Hematopoietic multipotent progenitor cell treated with erythropoietin and hydrocortisone succinate and interleukin-3 and kit ligand, for 6 days (in vitro differentiated cells): ENCODE measurements at regions not wholly inside any gene's neighbourhood (a gene's known extent, or its start where the extent isn't known, plus 50 kb on each side); places are given as distances from the start of the nearest gene placed in this dataset.
"Not testable (repeated sequence)": the region's sequence is repeated elsewhere in the genome, so short reads cannot be mapped to it uniquely, and the experiment has no call there.

Experiments
- DNase-seq: peaks from one replicate; pipeline ENCODE4 v3.0.0-alpha.2; 2015

DNA sequence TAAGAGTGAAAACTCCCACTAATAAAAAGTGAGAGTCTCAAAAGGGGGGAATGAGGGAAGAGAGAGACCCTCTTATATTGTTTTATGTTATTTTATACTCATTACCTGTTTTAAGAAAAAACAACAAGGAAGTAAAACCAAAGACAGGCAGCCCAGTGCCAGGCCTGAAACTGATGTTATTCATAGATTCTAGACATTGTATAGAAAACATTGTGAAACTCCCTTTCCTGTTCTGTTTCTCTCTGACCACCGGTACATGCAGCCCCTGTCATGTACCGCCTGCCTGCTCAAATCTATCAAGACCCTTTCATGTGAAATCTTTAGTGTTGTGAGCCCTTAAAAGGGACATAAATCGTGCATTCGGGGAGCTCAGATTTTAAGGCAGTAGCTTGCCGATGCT lies 216.4 kb upstream of the CNTN3 start:
- not testable (repeated sequence) for DNase-seq

DNA sequence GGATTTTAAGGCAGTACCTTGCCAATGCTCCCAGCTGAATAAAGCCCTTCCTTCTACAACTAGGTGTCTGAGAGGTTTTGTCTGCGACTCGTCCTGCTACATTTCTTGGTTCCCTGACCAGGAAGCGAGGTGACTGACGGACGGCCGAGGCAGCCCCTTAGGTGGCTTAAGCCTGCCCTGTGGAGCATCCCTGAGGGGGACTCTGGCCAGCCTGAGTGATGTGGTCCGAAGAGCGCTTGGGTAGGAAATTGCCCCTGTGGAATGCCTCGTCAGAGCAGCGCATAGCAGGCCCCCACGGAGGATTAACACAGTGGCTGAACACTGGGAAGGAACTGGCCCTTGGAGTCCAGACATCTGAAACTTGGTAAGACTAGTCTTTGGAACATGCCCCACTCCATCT lies 210.9 kb upstream of the CNTN3 start:
- DNase-seq = not testable (repeated sequence)

DNA sequence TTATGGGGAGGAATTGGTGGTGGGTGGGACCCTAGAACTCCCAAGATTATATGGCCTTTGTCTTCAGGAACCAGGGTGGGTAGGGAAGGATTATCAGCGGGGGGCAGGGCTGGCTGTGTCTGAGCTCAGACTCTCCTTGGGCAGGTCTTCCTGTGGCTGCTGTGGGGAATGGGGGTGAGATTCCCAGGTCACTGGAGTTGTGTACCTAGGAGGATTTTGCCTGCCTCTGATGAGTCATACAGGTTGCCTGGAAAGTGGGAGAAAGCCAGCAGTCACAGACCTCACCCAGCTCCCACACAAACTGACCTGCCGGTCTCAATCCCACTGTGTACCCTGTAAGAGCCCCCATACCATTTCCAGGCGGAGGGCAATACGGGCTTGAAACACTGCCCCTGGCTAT lies 209.9 kb upstream of the CNTN3 start:
- DNase-seq = no peak

DNA sequence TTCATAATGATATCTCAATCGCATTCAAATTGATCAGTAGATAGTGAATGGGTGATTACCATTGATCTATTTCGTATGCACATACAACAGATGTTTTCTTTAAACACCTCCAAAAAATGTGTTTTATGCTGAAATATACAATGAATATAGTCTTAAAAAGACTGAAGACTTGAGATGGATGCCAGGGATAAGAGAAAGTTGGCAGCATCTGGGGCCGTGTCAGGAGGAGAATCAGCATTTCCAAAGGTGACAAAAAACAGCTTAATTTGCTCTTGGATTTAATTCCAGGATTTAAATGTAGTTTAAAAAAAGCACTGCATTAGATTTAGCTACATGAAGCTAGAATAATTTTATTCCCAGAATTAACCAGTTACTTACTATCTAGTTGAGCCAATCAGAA lies 199.7 kb upstream of the CNTN3 start:
- DNase-seq = no peak

DNA sequence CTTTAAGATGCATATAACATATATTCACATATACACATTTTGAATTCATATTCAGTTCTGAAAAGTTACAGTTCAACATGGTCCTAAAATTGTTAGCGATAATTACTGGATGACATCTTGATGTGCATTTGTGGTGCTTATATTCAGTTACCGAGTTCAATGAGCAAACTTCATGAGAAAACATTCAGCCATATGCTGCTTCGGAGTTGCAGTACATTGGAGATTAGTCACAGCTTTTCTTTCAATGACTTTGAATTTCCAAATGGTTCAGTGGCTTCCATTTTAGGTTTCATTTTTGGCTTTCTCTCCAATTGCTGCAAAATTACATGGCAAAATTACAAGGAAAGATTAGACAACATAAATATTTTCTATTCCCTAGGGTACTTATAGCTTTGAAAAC lies 198.3 kb upstream of the CNTN3 start:
- no peak for DNase-seq

DNA sequence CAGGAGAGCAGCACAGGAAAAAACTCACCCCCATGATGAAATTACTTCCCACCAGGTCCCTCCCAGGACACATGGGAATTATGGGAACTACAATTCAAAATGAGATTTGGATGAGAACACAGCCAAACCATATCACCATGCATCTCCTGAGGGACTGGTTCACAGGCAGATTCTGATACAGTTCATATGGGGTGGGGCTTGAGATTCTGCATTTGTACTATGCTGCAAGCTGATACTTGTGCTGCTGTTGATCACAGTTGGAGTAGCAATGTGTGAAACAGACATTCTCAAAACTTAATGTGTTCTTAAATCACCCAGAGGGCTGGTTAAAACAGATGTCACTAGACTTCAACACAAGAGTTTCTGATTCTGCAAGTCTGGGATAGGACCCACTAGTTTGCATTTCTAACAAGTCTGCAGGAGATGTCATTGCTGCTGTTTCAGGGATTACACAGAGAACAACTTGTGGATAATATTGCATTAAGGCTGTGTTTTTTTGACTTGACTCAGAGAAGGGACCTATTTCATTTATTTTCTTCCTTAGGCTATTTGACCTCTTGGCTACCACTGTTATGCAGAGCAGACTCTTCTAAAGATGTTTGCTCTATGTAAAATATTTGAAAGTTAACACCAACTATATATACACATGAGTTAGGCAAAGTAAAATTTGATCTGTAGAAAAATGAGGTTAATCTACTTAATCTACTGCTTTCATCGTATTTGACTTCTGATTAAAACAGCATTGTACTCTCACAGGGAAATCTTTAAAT lies 194.2 kb upstream of the CNTN3 start:
- DNase-seq = no peak

DNA sequence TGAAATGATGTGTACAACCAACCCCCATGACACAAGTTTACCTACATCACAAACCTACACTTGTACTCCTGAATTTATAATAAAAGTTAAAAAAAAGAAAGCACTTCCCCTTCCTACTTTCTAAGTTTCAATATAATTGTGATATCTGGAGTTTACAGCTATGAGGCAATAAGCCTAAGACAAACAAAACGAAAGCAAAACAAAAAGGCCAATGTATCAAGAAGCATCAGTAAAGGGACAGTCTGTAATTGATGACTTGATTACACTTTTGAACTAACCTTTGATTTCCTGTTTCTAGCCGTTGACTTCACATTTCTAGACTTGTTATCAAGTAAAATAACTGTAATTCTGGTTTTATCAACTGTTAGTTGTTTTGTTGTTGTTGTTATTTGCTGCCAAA lies 187.5 kb upstream of the CNTN3 start:
- no peak for DNase-seq

DNA sequence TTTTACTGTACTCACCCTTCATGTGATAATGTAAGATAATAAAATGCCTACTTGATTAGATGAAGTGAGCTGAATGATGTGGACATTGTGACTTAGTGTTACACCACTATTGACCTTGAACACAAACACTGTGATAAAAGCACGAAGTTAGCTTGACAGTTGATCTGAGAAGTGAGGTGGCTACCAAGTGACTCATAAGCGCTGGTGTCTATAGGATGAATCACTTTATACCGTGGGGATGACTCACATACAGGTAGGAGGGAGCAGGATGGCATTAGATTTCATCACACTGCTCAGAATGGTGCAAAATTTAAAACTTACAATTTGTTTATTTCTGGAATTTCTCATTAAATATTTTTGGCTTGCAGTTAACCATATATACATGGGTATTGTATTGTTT lies 174.7 kb upstream of the CNTN3 start:
- no peak for DNase-seq

DNA sequence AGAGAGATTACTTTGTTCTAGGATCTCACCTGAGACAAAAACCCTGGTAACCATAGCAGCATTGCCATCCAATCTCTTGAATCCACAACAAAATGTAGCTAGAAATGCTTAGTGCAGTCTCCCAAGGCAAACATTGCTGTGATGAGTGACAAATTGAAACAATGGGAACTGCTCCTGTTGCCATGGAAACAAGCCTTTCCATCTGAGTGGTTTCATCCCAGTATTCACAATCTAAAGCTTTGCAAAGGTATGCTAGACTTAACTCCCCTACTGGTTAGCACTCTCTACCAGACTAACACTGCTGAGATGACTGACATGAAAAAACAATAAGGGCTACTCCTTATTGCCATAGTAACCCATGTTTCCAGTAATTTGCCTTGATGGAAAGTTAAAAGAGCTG lies 172.6 kb upstream of the CNTN3 start:
- no peak for DNase-seq

DNA sequence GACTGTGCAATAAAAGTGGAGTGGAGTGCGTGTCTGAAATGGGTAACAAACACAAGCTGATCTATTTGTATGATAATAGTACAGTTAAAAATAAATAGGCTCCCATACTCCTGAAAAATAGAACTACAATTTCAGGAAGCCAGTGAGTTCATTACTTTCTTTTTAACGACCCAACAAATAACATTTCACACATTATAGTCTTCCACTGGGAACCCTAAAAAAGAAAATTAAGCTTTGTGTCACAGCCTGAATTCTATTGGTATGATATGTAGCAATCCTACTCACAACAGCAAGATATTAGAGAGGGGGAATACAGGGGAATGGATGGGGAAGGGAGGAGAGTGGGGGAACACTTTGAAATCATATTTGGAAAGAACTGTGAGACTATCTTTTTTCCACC lies 156.9 kb upstream of the CNTN3 start:
- DNase-seq = no peak

DNA sequence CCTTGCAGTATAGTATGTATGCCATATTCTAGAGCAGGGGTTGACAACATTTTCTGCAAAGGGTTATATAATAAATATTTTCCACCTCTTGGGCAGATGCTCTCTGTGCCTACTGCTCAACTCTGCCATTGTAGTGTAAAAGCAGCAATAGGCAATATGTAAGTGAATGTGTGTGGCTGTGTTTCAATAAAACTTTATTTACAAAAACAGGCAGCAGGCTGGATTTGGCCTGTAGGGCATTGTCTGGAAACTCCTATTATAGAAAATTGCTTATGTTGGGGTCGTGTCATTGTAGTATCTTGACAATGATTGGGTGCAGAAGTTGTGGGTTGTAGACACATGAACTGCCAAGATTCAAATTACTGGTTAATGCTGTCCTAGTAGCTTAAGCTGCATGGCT lies 153.6 kb upstream of the CNTN3 start:
- DNase-seq = no peak

DNA sequence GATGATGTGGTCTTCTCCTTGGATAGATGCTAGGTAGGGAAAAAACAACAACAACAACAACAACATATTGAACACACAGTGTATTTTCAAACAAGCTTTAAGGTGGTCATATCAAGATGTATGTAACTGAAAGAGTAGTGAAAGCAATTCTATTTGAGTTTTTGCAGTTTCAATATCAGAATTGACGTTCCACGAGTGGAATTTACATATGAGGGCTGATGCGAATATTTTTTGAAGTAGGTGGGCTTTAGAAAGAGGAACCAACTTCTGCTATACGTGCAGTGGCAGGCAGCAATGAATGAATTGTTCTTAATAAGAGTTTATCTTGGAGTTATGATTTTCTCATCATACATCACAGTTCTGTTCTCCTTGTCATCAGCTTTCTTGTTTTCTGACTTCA lies 151.9 kb upstream of the CNTN3 start:
- DNase-seq = no peak

DNA sequence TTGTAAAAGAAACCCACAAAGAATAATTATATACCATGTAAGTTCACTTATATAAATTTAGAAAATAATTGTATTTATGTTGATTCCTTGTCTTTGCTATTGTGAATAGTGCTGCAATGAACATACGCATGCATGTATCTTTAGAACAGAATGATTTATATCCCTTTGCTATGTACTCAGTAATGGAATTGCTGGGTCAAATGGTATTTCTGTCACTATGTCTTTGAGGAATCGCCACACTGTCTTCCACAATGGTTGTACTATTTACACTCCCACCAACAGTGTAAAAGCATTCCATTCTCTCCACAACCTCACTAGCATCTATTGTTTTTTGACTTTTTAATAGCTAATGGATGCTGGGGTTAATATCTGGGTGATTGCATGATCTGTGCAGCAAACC lies 149.4 kb upstream of the CNTN3 start:
- DNase-seq = no peak

DNA sequence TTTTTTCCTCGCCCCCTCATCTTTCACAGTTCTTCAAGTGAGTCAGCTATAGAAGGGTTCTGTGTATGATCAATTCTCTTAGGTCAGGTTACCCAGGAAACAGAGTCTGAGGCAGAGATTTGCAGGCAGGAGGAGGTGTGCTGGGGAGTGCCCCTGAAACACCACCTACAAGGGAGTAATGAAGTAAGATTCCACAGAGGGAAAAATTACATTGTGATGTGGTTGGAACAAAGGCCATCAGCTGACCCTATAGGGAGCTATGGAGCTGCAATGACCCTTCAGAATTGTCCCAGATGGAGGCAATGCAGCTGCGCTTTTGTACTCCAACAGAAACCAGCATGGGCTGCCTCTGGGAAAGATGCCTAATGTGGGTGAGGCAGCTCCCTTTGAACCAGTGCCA lies 142.2 kb upstream of the CNTN3 start:
- no peak for DNase-seq

DNA sequence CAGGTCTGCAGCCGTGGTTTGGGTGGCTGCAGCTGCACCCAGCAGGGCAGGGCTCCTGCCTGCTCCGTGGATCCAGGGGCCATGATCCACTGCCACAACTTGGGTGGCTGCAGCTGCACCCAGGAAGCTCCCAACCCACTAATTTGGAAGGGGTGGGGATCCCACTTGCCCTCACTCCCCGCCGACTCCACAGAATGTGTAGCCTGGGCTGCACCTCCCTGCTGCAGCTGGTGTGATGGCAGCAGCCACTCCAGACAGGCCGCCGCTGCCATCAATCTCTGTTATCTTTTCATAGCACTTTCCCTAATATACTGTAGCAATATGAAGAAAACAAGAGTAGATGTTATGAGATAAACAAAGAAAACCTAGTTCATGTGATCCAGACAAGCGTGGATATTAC lies 137.8 kb upstream of the CNTN3 start:
- no peak for DNase-seq

DNA sequence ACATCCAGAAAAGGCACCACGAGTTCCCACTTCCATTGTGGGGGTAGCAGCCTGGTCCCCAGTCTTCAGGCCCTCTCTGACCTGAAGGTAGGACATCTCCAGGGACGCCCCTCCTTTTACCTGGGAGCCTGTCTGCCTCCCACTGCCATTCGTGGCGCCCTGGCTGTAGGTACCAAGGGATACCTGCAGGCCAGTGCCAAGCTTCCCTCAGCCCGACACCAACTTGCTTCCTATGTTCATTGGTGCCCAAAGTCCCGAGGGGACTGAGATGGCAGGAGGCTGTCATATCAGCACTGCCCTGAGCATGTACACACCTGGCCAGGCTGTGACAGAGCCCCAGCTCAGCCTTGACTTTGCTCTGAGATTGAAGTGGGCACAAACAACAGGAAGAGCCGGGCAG lies 137.3 kb upstream of the CNTN3 start:
- no peak for DNase-seq

DNA sequence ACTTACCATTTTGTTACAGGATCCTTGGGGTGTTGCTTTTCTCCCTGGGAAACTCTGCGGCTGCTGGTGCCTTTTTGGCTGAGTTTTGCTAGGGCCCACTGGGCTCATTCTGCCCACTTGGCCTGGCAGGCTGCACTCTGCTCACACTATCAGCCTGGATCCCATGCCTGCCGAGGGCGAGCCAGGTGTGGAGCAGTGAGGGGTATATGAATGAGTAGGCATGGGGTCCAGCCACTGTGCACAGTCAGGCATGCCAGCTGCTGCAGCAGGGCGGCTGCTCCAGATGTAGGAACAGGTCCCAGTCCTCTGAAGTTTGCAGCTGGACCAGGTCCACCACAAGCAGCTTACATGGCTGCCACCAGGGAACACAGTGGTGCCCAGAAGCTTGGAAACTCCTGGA lies 136.4 kb upstream of the CNTN3 start:
- DNase-seq = no peak

DNA sequence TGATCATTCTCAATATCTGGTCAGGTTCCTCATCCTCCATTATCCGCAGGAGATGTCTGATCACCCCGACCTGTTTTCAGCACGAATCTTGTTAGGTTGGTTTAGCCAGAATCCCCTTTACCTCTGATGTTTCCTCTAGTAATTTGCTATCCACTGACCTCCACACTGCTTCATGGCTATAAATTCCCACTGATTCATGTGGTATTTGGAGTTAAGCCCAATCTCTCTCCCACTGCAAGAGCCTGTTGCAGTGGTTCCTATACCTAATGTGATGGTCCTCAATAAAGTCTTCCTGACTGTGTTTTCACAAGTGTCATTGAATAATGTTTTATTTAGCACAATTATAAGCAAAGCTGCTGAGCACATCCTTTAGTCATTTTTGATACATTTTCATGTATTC lies 124.8 kb upstream of the CNTN3 start:
- no peak for DNase-seq

DNA sequence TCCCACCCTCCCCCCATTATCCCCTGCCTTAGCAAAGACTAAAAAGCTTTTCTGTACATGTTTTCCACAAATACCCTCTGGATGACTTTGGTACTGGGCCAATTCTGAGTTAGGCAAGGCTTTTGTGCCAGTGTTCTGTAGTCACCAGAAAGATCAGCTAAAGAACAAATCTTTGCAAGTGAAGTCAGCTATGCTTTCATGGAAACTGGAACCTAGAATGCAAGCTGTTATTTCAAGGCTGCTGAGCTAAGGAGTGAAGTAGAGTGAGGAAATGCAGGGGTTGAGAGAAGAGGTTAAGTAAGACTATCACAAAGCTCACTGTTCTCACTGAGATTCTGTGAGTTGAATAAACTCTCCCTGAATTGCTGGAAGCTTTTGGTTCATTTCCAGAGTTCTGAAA lies 107.8 kb upstream of the CNTN3 start:
- no peak for DNase-seq

DNA sequence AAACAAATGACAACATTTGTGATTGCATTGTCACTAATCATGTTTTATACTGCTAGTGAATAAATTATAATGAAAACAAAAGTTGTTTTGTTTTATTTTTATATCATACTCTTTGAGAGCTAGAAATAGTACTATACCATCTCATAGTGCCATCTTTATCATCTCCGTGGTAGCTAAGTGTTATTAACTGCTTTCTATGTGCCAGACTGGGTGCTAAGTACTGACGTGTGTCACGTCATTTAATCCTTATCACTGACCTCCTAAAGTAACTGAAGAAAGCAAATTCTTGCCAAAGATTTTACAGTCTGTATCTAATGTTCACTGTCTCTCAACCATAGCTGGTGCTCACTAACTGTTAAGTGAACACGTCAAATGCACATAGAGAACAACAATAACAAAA lies 99.5 kb upstream of the CNTN3 start:
- DNase-seq = no peak

DNA sequence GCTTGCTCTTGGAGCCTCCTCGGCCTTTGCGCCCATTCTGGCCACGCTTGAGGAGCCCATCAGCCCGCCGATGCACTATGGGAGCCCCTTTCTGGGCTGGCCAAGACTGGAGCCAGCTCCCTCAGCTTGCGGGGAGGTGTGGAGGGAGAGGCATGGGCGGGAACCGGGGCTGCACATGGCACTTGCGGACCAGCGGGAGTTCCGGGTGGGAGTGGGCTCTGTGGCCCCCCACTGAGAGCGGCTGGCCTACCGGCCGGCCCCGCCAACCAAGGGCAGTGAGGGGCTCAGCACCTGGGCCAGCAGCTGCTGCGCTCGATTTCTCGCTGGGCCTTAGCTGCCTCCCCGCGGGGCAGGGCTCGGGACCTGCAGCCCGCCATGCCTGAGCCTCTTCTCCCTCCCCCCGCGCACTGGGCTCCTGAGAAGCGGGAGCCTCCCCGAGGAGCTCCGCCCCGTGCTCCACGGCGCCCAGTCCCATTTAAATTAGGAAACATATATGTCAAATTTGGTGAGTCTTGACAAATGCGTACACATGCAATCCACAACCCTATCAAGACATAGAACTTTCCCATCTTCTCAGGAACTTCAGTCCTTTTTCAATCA lies 97.6 kb upstream of the CNTN3 start:
- no peak for DNase-seq

DNA sequence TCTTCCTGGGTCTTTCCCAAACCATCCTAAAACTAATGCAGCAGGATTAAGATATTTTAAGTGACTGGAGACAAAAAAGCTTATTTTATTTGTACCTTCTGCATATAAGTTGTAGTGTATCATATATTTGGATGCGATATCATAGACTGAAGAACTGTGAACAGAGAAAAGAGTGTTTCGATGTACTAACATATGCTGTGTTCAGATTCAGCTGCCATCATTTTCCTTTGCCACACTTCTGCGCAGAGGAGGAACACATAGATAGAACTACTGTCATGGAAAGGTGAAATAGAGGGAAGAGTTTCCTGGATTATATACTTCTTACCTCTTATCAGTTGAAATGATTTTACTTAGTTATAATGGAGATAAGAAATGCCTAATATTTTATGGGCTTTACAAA lies 95.5 kb upstream of the CNTN3 start:
- no peak for DNase-seq

DNA sequence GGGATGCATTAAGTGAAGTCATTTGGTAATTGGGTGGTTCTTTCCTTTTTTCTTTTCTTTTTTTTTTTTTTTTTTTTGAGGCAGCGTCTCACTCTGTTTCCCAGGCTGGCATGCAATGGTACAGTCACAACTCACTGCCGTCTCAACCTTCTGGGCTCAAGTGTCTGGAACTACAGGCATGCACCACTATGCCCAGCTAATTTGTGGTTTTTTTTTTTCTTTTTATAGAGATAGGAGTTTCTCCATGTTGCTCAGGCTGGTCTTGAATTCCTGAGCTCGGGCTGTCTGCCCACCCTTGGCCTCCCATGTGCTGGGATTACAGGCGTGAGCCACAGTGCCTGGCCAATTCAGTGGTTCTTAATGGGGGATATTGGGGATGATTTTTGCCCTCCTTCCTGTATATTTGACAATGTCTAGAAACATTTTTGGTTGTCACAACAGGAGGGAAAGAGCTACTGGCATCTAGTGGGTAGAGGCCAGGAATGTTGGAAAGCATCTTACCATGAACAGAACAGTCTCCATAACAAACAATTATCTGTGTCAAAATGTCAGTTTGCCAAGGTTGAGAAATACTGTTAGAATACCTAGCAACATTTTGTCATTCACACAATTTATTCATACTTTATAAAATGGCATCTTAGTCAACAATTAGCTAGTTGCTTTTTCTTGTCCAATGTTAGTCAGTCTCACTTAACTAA lies 79.4 kb upstream of the CNTN3 start:
- DNase-seq = no peak

DNA sequence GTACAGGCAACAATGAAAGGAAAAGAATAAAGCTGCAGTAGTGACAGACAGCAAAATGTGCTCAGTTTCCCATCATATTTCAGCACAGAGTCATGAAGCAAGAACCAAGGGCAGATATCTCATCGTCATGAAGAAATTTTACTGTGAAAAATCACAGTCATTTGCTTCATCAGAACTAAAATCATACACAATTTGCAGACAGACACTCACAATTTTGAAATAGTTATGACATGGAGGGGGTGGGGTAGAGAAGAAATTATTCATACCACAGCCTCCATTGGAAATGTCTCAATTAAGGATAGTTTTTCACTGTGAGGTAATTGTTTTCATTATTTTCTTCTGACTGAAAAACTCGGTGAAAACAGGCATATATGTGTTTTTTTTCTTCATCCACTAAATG lies 78.8 kb upstream of the CNTN3 start:
- DNase-seq = no peak

DNA sequence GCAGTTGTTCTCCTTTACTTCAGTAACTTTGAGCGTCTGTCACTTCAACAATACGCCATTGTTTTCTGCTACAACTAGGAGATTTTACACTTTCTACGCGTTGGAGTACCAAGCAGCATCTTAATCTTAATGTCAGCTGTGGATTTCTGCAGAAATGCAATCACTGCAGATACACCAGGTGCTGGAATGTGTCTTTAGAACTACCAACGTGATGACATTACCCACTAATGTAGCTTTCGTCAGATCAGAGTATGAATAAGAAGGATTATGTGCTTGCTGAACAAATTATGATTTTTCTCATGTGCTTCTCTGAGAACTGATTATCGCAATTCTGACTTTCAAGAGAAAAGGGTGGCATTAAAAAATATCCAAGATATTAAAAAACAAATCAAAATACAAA lies 77.5 kb upstream of the CNTN3 start:
- DNase-seq = no peak
